ENCODE measurements at regions not wholly inside any gene's neighbourhood (a gene's known extent, or its start where the extent isn't known, plus 50 kb on each side); places are given as distances from the start of the nearest gene placed in this dataset.

DNA sequence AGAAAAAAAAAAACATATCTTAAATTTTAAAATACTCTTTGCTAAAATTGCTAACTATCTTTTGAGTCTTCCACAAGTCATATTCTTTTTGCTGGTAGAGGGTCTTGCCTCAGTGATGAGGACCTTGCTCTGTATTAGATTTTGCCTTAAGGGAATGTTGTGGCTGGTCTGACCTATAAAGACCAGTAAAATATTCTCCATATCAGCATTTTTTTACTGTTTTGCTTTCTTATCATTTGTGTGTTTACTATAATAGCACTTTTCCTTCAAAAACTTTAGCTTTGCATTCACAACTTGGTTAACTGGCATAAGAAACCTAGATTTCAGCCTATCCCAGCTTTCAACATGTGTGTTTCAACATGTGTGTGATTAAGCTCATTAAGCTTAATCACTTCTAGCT, 224.7 kb upstream of the CDH18 start (continued):
- no peak for TF ChIP-seq PRDM15 (CRISPR knock-in tag; IDR thresholded peaks at IDR 0.05)
- TF ChIP-seq RCOR1 (conservative IDR thresholded peaks at IDR 0.05; ENCODE audit: low read depth, low read length): no peak
- no peak for TF ChIP-seq PAX8 (IDR thresholded peaks at IDR 0.05)
- TF ChIP-seq MLLT1 (IDR thresholded peaks at IDR 0.05): no peak

GRCh38 chr5:20166456-20166855, 178.5 kb upstream of the CDH18 start:
- in situ Hi-C loops (cut with MboI) (no loop called here), intact Hi-C loops (cut with micrococcal nuclease; ENCODE audit: unreplicated experiment) (no loop called here)
- POLR2A ChIA-PET: no interaction called here
- ATAC-seq (no peak), DNase-seq (ENCODE audit: low read depth, low spot score) (no peak), FAIRE-seq (no peak)
- no peak overlapping the region for H2AFZ ChIP-seq (ENCODE audit: control insufficient read depth, low read depth, low read length)
- no peaks in the 10 kb centered on the region for H3K27me3 ChIP-seq (replicated peaks in 1 of 2; ENCODE audit: control insufficient read depth in 2 of 2, insufficient read depth in 2 of 2, low read length in 1 of 2)
- H3K27ac ChIP-seq (ENCODE audit: control insufficient read depth, insufficient read depth): no peak overlapping the region
- H3K4me3 ChIP-seq: no peak overlapping the region
- no peaks in the 10 kb centered on the region for H3K4me1 ChIP-seq (ENCODE audit: control insufficient read depth, insufficient read depth, low read length)
- WGBS (ENCODE audit: insufficient coverage, insufficient replicate concordance, low lambda C conversion rate, missing lambda C conversion rate): 14% methylated on average over 4 of the region's 4 CpGs
- CTCF ChIA-PET: no interaction called here
- RAD21 ChIA-PET (ENCODE audit: unreplicated experiment): no interaction called here
- no peaks in the 10 kb centered on the region for H4K20me1 ChIP-seq (ENCODE audit: control insufficient read depth, insufficient read depth)
- no peaks in the 10 kb centered on the region for H3K79me2 ChIP-seq (ENCODE audit: control insufficient read depth, insufficient read depth, low read length)
- no peaks in the 10 kb centered on the region for H3K36me3 ChIP-seq (ENCODE audit: control insufficient read depth in 2 of 2, insufficient read depth in 2 of 2, low read length in 1 of 2)
- H3K9me3 ChIP-seq (replicated peaks; ENCODE audit: control insufficient read depth, insufficient read depth, low read length): no peaks in the 10 kb centered on the region
- SMC1A ChIA-PET (ENCODE audit: uncharacterized antibody, unreplicated experiment): interaction anchor here (0.6 kb wide), 1 partner anchor 10 kb away, joined by 3 read pairs; no protein-coding TSS in a partner anchor
- no peak overlapping the region for H3K4me2 ChIP-seq (ENCODE audit: control insufficient read depth, insufficient read depth)
- H3K9ac ChIP-seq (ENCODE audit: control insufficient read depth, insufficient read depth, low read length): no peak overlapping the region
- no TSS peak for BruUV-seq (replicated peaks)
- TF ChIP-seq MEF2B (IDR thresholded peaks at IDR 0.05; ENCODE audit: partially characterized antibody, poor library complexity, severe bottlenecking) (no peak), SIX5 (IDR thresholded peaks at IDR 0.05; ENCODE audit: low read depth, low read length, severe bottlenecking) (no peak), SMC3 (IDR thresholded peaks at IDR 0.05; ENCODE audit: borderline replicate concordance, low read length) (no peak), SUZ12 (IDR thresholded peaks at IDR 0.05; ENCODE audit: unreplicated experiment) (no peak), TAF1 (IDR thresholded peaks at IDR 0.05; ENCODE audit: borderline replicate concordance, low read depth, low read length) (no peak), ZZZ3 (IDR thresholded peaks at IDR 0.05; ENCODE audit: control insufficient read depth, insufficient read length, low read depth) (no peak), TBL1XR1 (IDR thresholded peaks at IDR 0.05; ENCODE audit: low read depth, low read length) (no peak), NBN (IDR thresholded peaks at IDR 0.05) (no peak), ESRRA (IDR thresholded peaks at IDR 0.05; ENCODE audit: low read length) (no peak)
- TF ChIP-seq, protein P1, sequence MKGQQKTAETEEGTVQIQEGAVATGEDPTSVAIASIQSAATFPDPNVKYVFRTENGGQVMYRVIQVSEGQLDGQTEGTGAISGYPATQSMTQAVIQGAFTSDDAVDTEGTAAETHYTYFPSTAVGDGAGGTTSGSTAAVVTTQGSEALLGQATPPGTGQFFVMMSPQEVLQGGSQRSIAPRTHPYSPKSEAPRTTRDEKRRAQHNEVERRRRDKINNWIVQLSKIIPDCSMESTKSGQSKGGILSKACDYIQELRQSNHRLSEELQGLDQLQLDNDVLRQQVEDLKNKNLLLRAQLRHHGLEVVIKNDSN (IDR thresholded peaks at IDR 0.05; ENCODE audit: borderline replicate concordance, extremely low read length, insufficient read depth, low read depth, low read length): no peak
- TF ChIP-seq, protein P2, sequence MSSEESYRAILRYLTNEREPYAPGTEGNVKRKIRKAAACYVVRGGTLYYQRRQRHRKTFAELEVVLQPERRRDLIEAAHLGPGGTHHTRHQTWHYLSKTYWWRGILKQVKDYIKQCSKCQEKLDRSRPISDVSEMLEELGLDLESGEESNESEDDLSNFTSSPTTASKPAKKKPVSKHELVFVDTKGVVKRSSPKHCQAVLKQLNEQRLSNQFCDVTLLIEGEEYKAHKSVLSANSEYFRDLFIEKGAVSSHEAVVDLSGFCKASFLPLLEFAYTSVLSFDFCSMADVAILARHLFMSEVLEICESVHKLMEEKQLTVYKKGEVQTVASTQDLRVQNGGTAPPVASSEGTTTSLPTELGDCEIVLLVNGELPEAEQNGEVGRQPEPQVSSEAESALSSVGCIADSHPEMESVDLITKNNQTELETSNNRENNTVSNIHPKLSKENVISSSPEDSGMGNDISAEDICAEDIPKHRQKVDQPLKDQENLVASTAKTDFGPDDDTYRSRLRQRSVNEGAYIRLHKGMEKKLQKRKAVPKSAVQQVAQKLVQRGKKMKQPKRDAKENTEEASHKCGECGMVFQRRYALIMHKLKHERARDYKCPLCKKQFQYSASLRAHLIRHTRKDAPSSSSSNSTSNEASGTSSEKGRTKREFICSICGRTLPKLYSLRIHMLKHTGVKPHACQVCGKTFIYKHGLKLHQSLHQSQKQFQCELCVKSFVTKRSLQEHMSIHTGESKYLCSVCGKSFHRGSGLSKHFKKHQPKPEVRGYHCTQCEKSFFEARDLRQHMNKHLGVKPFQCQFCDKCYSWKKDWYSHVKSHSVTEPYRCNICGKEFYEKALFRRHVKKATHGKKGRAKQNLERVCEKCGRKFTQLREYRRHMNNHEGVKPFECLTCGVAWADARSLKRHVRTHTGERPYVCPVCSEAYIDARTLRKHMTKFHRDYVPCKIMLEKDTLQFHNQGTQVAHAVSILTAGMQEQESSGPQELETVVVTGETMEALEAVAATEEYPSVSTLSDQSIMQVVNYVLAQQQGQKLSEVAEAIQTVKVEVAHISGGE (CRISPR knock-in tag; IDR thresholded peaks at IDR 0.05): no peak

Measured in GM12878 (cell line).